ENCODE measurements at regions not wholly inside any gene's neighbourhood (a gene's known extent, or its start where the extent isn't known, plus 50 kb on each side); places are given as distances from the start of the nearest gene placed in this dataset.

DNA sequence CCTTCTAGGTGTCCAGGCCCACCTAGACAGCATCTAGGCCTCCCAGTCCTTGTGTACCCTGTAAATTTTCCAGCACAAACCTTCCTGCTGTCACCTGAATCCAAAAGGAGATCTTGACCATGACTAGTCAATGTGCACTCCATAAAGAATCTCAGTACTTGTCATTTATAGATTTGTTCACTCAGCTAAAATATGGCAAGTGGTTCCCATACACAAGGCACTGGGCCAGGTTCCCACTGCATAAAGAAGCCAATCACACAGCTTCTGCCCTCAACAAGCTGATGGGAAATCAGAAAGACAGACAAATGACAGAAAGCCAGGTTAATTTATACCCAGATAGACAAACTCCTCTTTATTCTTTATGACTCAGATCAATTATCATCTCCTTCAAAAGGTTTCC, 526.8 kb downstream of the CD83 start:
- ChIA-PET POLR2A (no interaction called here), CTCF (no interaction called here)
- Histone ChIP-seq H3K4me1 (ENCODE audit: control insufficient read depth in 1 of 2, insufficient read depth in 2 of 2, low read depth in 1 of 2, low read length in 1 of 2) (no peaks in the 10 kb centered on the region; a peak in 2 of 4 replicates), H3K79me2 (ENCODE audit: insufficient read depth) (no peaks in the 10 kb centered on the region), H3F3A (replicated peaks; ENCODE audit: insufficient read depth) (no peaks in the 10 kb centered on the region), H3K9me2 (no peaks in the 10 kb centered on the region), H4K20me1 (ENCODE audit: insufficient read depth) (no peaks in the 10 kb centered on the region), H3K36me3 (replicated peaks in 1 of 2; ENCODE audit: control insufficient read depth in 1 of 2, insufficient read depth in 2 of 2, low read length in 1 of 2) (no peaks in the 10 kb centered on the region), H3K27ac (ENCODE audit: low read depth in 2 of 2, low read length in 1 of 2) (no peak overlapping the region), H2AFZ (ENCODE audit: low read depth) (no peak overlapping the region), H3K27me3 (ENCODE audit: insufficient read depth) (no peaks in the 10 kb centered on the region), H3K9ac (no peak overlapping the region), H3K4me2 (no peak overlapping the region), H3K9me3 (no peaks in the 10 kb centered on the region), H3K4me3 (ENCODE audit: low read depth in 2 of 2, low read length in 1 of 2) (no peak overlapping the region)
- no peak for DNase-seq
- TF ChIP-seq MXI1 (IDR thresholded peaks at IDR 0.05; ENCODE audit: low read depth, low read length) (no peak), NRF1 (IDR thresholded peaks at IDR 0.05; ENCODE audit: low read depth, low read length) (no peak), MAX (IDR thresholded peaks at IDR 0.05; ENCODE audit: low read depth) (no peak), USF1 (IDR thresholded peaks at IDR 0.05; ENCODE audit: borderline replicate concordance, low read depth) (no peak), RXRA (IDR thresholded peaks at IDR 0.05; ENCODE audit: borderline replicate concordance, low read depth) (no peak)

GRCh38 chr6:14645221-14645620, 527.6 kb downstream of the CD83 start:
- Histone ChIP-seq H3K9me2 (no peaks in the 10 kb centered on the region), H3K4me3 (ENCODE audit: low read depth in 2 of 2, low read length in 1 of 2) (no peak overlapping the region), H3K79me2 (ENCODE audit: insufficient read depth) (no peaks in the 10 kb centered on the region), H3K4me1 (ENCODE audit: control insufficient read depth in 1 of 2, insufficient read depth in 2 of 2, low read depth in 1 of 2, low read length in 1 of 2) (no peaks in the 10 kb centered on the region; a peak in 1 of 4 replicates), H2AFZ (ENCODE audit: low read depth) (no peak overlapping the region), H3K36me3 (replicated peaks in 1 of 2; ENCODE audit: control insufficient read depth in 1 of 2, insufficient read depth in 2 of 2, low read length in 1 of 2) (no peaks in the 10 kb centered on the region), H3K4me2 (no peak overlapping the region), H3F3A (replicated peaks; ENCODE audit: insufficient read depth) (no peaks in the 10 kb centered on the region), H3K27ac (ENCODE audit: low read depth in 2 of 2, low read length in 1 of 2) (no peak overlapping the region), H3K9me3 (no peaks in the 10 kb centered on the region), H3K27me3 (ENCODE audit: insufficient read depth) (no peaks in the 10 kb centered on the region), H3K9ac (no peak overlapping the region), H4K20me1 (ENCODE audit: insufficient read depth) (no peaks in the 10 kb centered on the region)
- no peak for DNase-seq
- TF ChIP-seq MXI1 (IDR thresholded peaks at IDR 0.05; ENCODE audit: low read depth, low read length): no peak
- no peak for TF ChIP-seq JUND (IDR thresholded peaks at IDR 0.05)
- no peak for TF ChIP-seq GATA2 (CRISPR knock-in tag; IDR thresholded peaks at IDR 0.05)
- no peak for TF ChIP-seq IRF3 (IDR thresholded peaks at IDR 0.05; ENCODE audit: low read depth, low read length)
- TF ChIP-seq FOSL2 (IDR thresholded peaks at IDR 0.05; ENCODE audit: borderline replicate concordance, low read depth): no peak
- TF ChIP-seq, protein P1, sequence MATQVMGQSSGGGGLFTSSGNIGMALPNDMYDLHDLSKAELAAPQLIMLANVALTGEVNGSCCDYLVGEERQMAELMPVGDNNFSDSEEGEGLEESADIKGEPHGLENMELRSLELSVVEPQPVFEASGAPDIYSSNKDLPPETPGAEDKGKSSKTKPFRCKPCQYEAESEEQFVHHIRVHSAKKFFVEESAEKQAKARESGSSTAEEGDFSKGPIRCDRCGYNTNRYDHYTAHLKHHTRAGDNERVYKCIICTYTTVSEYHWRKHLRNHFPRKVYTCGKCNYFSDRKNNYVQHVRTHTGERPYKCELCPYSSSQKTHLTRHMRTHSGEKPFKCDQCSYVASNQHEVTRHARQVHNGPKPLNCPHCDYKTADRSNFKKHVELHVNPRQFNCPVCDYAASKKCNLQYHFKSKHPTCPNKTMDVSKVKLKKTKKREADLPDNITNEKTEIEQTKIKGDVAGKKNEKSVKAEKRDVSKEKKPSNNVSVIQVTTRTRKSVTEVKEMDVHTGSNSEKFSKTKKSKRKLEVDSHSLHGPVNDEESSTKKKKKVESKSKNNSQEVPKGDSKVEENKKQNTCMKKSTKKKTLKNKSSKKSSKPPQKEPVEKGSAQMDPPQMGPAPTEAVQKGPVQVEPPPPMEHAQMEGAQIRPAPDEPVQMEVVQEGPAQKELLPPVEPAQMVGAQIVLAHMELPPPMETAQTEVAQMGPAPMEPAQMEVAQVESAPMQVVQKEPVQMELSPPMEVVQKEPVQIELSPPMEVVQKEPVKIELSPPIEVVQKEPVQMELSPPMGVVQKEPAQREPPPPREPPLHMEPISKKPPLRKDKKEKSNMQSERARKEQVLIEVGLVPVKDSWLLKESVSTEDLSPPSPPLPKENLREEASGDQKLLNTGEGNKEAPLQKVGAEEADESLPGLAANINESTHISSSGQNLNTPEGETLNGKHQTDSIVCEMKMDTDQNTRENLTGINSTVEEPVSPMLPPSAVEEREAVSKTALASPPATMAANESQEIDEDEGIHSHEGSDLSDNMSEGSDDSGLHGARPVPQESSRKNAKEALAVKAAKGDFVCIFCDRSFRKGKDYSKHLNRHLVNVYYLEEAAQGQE (IDR thresholded peaks at IDR 0.05; ENCODE audit: low read depth, low read length): no peak
- TF ChIP-seq YY1 (IDR thresholded peaks at IDR 0.05; ENCODE audit: low read depth): no peak
- no peak for TF ChIP-seq RCOR1 (IDR thresholded peaks at IDR 0.05; ENCODE audit: low read length)
- no peak for TF ChIP-seq TEAD4 (IDR thresholded peaks at IDR 0.05; ENCODE audit: borderline replicate concordance, insufficient read depth)
- no peak for TF ChIP-seq ZBTB33 (IDR thresholded peaks at IDR 0.05; ENCODE audit: borderline replicate concordance, low read depth)
- TF ChIP-seq SIN3A (IDR thresholded peaks at IDR 0.05; ENCODE audit: borderline replicate concordance, low read depth, low read length): no peak
- CTCF ChIA-PET: no interaction called here
- POLR2A ChIA-PET: no interaction called here
- WGBS (ENCODE audit: low lambda C conversion rate): 45% methylated on average over 5 of the region's 5 CpGs

Measured in SK-N-SH (cell line).